HFFc6 (cell line): ENCODE measurements at regions not wholly inside any gene's neighbourhood (a gene's known extent, or its start where the extent isn't known, plus 50 kb on each side); places are given as distances from the start of the nearest gene placed in this dataset.

ENCODE experiments used
- DNase-seq: peaks from one replicate; pipeline ENCODE4 v3.0.0-alpha.2; 2018
- H3K27ac Mint-ChIP-seq: 2 replicates; pipeline ENCODE4 v1.8.0; 2020; ENCODE audit warnings: mild to moderate bottlenecking, mixed read lengths
- H3K27me3 Mint-ChIP-seq: 2 replicates; pipeline ENCODE4 v1.8.0; 2021; ENCODE audit warnings: mild to moderate bottlenecking, moderate library complexity, mixed read lengths; ENCODE audit not compliant: insufficient read depth
- H3K36me3 Mint-ChIP-seq: 2 replicates; pipeline ENCODE4 v1.8.0; 2021; ENCODE audit warnings: low read depth, mixed read lengths
- H3K4me1 Mint-ChIP-seq: 2 replicates; pipeline ENCODE4 v1.8.0; 2020; ENCODE audit warnings: low read depth, mixed read lengths
- H3K4me3 Mint-ChIP-seq: 2 replicates; pipeline ENCODE4 v1.8.0; 2020; ENCODE audit warnings: mild to moderate bottlenecking, moderate library complexity, mixed read lengths
- H3K9me3 Mint-ChIP-seq: 2 replicates; pipeline ENCODE4 v1.8.0; 2020; ENCODE audit warnings: mild to moderate bottlenecking, mixed read lengths
- CTCF ChIP-seq: fragments of 200-600 bp; sonication (generic); IDR thresholded peaks from 2 replicates; pipeline ENCODE4 v1.5.0; 2021; ENCODE audit warnings: antibody characterized with exemption, mild to moderate bottlenecking

- Mint-ChIP-seq H3K4me3 (no peak overlapping the region), H3K9me3 (peaks cover 58% of the 10 kb centered on the region), H3K27ac (no peak overlapping the region), H3K27me3 (peaks cover 1% of the 10 kb centered on the region; the same call in 1 of the 2 replicates), H3K36me3 (peaks cover 28% of the 10 kb centered on the region), H3K4me1 (no peaks in the 10 kb centered on the region)
- TF ChIP-seq CTCF: no peak
- no peak for DNase-seq
Measured at GRCh38 chr6:170028629-170029345, 262.1 kb downstream of the DLL1 start.

- Mint-ChIP-seq H3K27me3 (no peaks in the 10 kb centered on the region), H3K36me3 (peaks cover 23% of the 10 kb centered on the region), H3K4me1 (no peaks in the 10 kb centered on the region), H3K9me3 (peaks cover 48% of the 10 kb centered on the region), H3K27ac (no peak overlapping the region), H3K4me3 (no peak overlapping the region)
- TF ChIP-seq CTCF: no peak
- DNase-seq: no peak
Measured at GRCh38 chr6:170027647-170028043, 263.2 kb downstream of the DLL1 start.

- H3K27me3 Mint-ChIP-seq: no peaks in the 10 kb centered on the region
- DNase-seq: no peak
- H3K36me3 Mint-ChIP-seq: peaks cover 23% of the 10 kb centered on the region
- H3K9me3 Mint-ChIP-seq: peaks cover 50% of the 10 kb centered on the region
- no peak for TF ChIP-seq CTCF
- no peak overlapping the region for H3K4me3 Mint-ChIP-seq
- no peak overlapping the region for H3K27ac Mint-ChIP-seq
- no peaks in the 10 kb centered on the region for H3K4me1 Mint-ChIP-seq
Measured at GRCh38 chr6:170026751-170027646, 263.9 kb downstream of the DLL1 start.

DNA sequence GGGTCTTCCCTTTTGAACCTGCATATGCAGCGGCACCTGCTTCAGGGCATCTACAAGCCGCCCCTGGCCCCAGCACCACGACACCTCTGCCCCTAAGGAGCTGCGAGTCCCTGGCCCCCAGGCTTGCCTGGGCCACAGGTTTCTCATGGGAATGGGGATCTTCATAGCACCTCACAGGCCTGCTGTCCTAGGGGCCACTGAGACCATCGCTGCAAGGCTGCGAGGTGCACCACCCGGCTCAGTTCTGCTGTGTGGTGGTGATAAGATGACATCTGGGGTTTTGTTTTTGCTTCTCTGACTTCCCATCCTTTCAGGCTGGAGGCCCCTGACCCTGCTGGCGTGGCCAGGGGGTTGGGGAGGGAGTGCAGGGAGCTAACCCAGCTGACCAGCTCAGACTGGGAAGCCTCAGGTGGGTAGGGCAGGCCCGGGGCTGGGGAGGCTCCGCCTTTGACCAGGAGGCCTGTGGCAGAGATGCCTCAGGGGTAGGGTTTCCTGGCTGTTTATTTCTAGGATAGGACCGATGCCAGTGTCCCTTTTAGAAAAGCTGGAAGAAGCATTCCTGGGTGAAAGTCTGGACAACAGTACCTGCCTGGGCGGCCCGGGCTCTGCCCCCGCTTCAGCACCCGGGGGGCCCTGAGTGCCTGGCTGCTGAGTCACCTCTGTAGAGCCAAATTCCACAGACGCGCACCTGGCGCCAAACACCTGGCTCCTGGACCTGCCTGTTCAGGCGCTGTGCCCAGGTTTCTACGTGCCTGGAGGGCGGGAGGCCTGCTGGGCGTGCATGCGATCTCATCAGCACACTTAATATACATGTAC is 264.7 kb downstream of the DLL1 start:
- no peak overlapping the region for H3K27ac Mint-ChIP-seq
- H3K4me1 Mint-ChIP-seq: no peaks in the 10 kb centered on the region
- no peak overlapping the region for H3K4me3 Mint-ChIP-seq
- TF ChIP-seq CTCF: no peak
- peaks cover 54% of the 10 kb centered on the region for H3K9me3 Mint-ChIP-seq
- peaks cover 23% of the 10 kb centered on the region for H3K36me3 Mint-ChIP-seq
- DNase-seq: no peak
- no peaks in the 10 kb centered on the region for H3K27me3 Mint-ChIP-seq

GRCh38 chr6:170025341-170025911 is 265.5 kb downstream of the DLL1 start:
- Mint-ChIP-seq H3K4me1 (no peaks in the 10 kb centered on the region), H3K4me3 (no peak overlapping the region), H3K36me3 (peaks cover 27% of the 10 kb centered on the region), H3K27ac (no peak overlapping the region), H3K27me3 (no peaks in the 10 kb centered on the region), H3K9me3 (peaks cover 58% of the 10 kb centered on the region)
- no peak for DNase-seq
- no peak for TF ChIP-seq CTCF
